HFF-Myc (cell line): ENCODE measurements at regions not wholly inside any gene's neighbourhood (a gene's known extent, or its start where the extent isn't known, plus 50 kb on each side); places are given as distances from the start of the nearest gene placed in this dataset.

ENCODE experiments used
- DNase-seq: peaks from one replicate; pipeline ENCODE4 v3.0.0-alpha.2; 2011; ENCODE audit warnings: low read depth; ENCODE audit errors: extremely low read depth
- H3K4me3 ChIP-seq: replicated peaks from 2 replicates; pipeline ENCODE4 v1.5.1; 2011; ENCODE audit warnings: low read depth, mild to moderate bottlenecking, control low read depth, low read length
- CTCF ChIP-seq: IDR thresholded peaks from 2 replicates; pipeline ENCODE4 v1.5.1; 2012; ENCODE audit warnings: mild to moderate bottlenecking, low read depth, low read length, control low read depth; ENCODE audit errors: missing control alignments

DNA sequence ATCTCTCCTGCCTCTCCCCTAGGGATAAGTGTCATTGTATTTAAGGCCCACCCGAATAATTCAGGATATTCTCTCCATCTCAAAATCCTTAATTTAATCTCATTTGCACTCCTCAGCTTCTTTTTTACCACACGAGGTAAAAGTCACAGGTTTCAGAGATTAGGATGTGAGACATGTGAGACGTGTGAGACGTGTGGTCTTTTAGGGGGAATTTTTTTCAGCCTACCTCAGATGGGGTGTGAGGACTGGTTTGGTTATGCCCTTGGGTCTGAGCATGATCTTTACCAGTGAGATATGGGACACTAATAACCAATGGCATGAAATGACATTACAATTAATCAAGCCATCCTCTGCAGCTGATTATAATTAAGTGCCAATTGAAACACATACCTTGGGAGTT is 324.2 kb downstream of the BMP2 start:
- no peak for DNase-seq
- no peak for TF ChIP-seq CTCF
- H3K4me3 ChIP-seq = no peak overlapping the region

DNA sequence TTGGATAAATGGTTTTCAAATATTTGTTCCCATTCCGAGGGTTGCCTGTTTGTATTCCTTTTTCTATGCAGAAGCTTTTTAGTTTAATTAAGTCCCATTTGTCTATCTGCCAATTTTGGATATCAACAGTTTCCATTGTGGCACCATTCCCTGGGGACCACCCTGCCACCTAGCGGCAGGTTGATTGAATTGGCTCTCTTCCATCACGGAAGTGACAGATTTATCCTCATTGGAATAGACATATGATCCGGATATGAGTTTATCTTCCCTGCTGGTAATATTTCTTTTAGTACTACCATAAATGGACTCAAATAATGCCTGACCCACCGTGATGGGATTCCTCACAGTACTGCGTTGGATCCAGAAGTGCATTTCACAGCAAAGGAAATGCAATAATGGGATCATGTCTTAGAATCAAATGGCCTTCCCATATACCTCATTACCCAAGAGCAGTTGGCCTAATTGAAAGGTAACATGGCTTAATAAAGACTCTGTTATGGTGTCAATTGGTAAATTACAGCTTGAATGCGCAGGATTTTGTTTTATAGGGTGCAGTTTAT is 327.0 kb downstream of the BMP2 start:
- peak; percentile 10 for DNase-seq
- TF ChIP-seq CTCF = peak; percentile 74
- H3K4me3 ChIP-seq = no peak overlapping the region

- DNase-seq = no peak
- no peak for TF ChIP-seq CTCF
- H3K4me3 ChIP-seq = no peak overlapping the region
These were observed 339.4 kb downstream of the BMP2 start for GRCh38 chr20:7106910-7107309.

GRCh38 chr20:7108929-7109328 is 341.4 kb downstream of the BMP2 start:
- TF ChIP-seq CTCF = no peak
- H3K4me3 ChIP-seq = no peak overlapping the region
- no peak for DNase-seq

GRCh38 chr20:7113577-7114466 is 346.3 kb downstream of the BMP2 start:
- DNase-seq = peak; percentile 15
- TF ChIP-seq CTCF = peak; percentile 54
- H3K4me3 ChIP-seq = no peak overlapping the region

DNA sequence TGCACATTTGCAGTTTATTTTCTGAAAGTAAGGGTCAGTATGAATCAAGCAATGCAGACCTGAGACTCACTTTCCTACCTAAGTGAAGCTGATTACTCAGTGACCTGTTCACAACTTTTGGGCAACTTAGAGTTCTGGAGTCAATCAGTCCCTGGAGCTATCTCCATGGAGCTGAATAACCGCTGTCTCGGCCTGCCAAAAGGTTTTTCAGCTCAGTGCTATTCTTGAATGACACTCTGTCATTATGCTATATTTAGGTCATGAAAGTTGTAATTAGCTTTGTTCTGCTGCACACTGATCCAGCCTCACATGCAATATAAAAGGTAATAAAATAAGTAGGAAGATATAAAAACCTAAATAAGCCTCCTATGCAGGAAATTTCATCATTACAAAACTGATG is 356.0 kb downstream of the BMP2 start:
- no peak for DNase-seq
- H3K4me3 ChIP-seq = no peak overlapping the region
- no peak for TF ChIP-seq CTCF
